Lung (tissue), 11 donors: ENCODE measurements at regions not wholly inside any gene's neighbourhood (a gene's known extent, or its start where the extent isn't known, plus 50 kb on each side); places are given as distances from the start of the nearest gene placed in this dataset.

ENCODE experiments used
- ATAC-seq: fragments of 200-7000 bp; cut with Tn5 transposase; one replicate; pipeline ENCODE4 v1.9.1; 2020; ENCODE audit warnings: moderate number of reproducible peaks; ENCODE audit not compliant: insufficient read depth, low FRiP score
- DNase-seq, 3 donors: peaks; one replicate each; pipeline ENCODE4 v3.0.0-alpha.2; 2013 to 2017
- H3K27ac ChIP-seq, 2 donors: one replicate each; pipeline ENCODE4 v1.5.1; 2013; ENCODE audit warnings: mild to moderate bottlenecking in 2 of 2, moderate library complexity in 2 of 2, control low read depth in 1 of 2, inconsistent platforms in 1 of 2, low read depth in 1 of 2, low read length in 1 of 2
- H3K27me3 ChIP-seq, 3 donors: one replicate each; pipeline ENCODE4 v1.5.1; 2013; ENCODE audit warnings: low read length in 2 of 3; ENCODE audit not compliant: control insufficient read depth in 3 of 3, insufficient read depth in 3 of 3
- H3K36me3 ChIP-seq, 4 donors: one replicate each; pipeline ENCODE4 v1.5.1; 2013; ENCODE audit warnings: low read length in 4 of 4, mild to moderate bottlenecking in 1 of 4, moderate library complexity in 1 of 4; ENCODE audit not compliant: control insufficient read depth in 4 of 4, insufficient read depth in 4 of 4
- H3K4me1 ChIP-seq, 5 donors: one replicate each; pipeline ENCODE4 v1.5.1; 2013; ENCODE audit warnings: low read length in 5 of 5, mild to moderate bottlenecking in 2 of 5, moderate library complexity in 1 of 5; ENCODE audit not compliant: control insufficient read depth in 5 of 5, insufficient read depth in 5 of 5
- H3K4me3 ChIP-seq: one replicate; pipeline ENCODE4 v1.5.1; 2013; ENCODE audit warnings: mild to moderate bottlenecking, control low read depth, moderate library complexity
- H3K9ac ChIP-seq, 2 donors: one replicate each; pipeline ENCODE4 v1.5.1; 2013; ENCODE audit warnings: low read length in 2 of 2, control low read depth in 1 of 2; ENCODE audit not compliant: insufficient read depth in 1 of 2
- H3K9me3 ChIP-seq, 4 donors: one replicate each; pipeline ENCODE4 v1.5.1; 2013; ENCODE audit warnings: low read length in 3 of 4, mild to moderate bottlenecking in 1 of 4, moderate library complexity in 1 of 4; ENCODE audit not compliant: control insufficient read depth in 4 of 4, insufficient read depth in 3 of 4
- CTCF ChIP-seq: IDR thresholded peaks from 2 replicates; pipeline ENCODE4 v1.5.1; 2012; ENCODE audit warnings: mild to moderate bottlenecking; ENCODE audit errors: control extremely low read depth, extremely low read depth
- WGBS, 2 donors: extraction: QIAGEN DNeasy Blood & Tissue Kit; methylation state at CpG; one replicate each; pipeline ENCODE4 v1.1.7; 2013; 5-methylcytosine and 5-hydroxymethylcytosine counted together
- donor health status: control.
- donor health status: control.
- donor health status: Bipolar disorder and iron deficiency.
- donor health status: healthy.
- donor health status: DM: yes; HTN: yes; CAD: no.

- H3K27me3 ChIP-seq: no peaks in the 10 kb centered on the region
- DNase-seq: no peak
- 51 to 55% methylated on average over 2 of the region's 2 CpGs for WGBS, 2 donors
- no peak overlapping the region for H3K9ac ChIP-seq
- no peak for TF ChIP-seq CTCF
- ATAC-seq: no peak
- no peaks in the 10 kb centered on the region for H3K36me3 ChIP-seq
- no peak overlapping the region for H3K4me3 ChIP-seq
- H3K27ac ChIP-seq: no peak overlapping the region
- no peaks in the 10 kb centered on the region for H3K9me3 ChIP-seq
- H3K4me1 ChIP-seq: no peaks in the 10 kb centered on the region
Observed at GRCh38 chr20:12466915-12467314, 541.9 kb upstream of the SPTLC3 start.

- no peak for ATAC-seq
- Histone ChIP-seq H3K9me3 (no peaks in the 10 kb centered on the region), H3K4me3 (no peak overlapping the region), H3K27me3 (no peaks in the 10 kb centered on the region), H3K27ac (no peak overlapping the region), H3K36me3 (no peaks in the 10 kb centered on the region), H3K9ac (no peak overlapping the region), H3K4me1 (no peaks in the 10 kb centered on the region)
- no peak for DNase-seq
- TF ChIP-seq CTCF: no peak
- 79 to 81% methylated on average over 4 of the region's 4 CpGs for WGBS, 2 donors
Observed at GRCh38 chr20:12467758-12468157, 541.0 kb upstream of the SPTLC3 start.

- Histone ChIP-seq H3K9ac (no peak overlapping the region), H3K27me3 (no peaks in the 10 kb centered on the region), H3K4me1 (no peaks in the 10 kb centered on the region), H3K4me3 (no peak overlapping the region), H3K36me3 (no peaks in the 10 kb centered on the region), H3K27ac (no peak overlapping the region), H3K9me3 (no peaks in the 10 kb centered on the region)
- ATAC-seq (no peak), DNase-seq (peak in 1 of 3 donors; percentile 14)
- no peak for TF ChIP-seq CTCF
- 97 to 100% methylated on average over 2 of the region's 2 CpGs for WGBS, 2 donors
Observed at GRCh38 chr20:12482661-12483060, 526.1 kb upstream of the SPTLC3 start.

- H3K27ac ChIP-seq: no peak overlapping the region
- DNase-seq (no peak), ATAC-seq (no peak)
- no peak for TF ChIP-seq CTCF
- no peaks in the 10 kb centered on the region for H3K9me3 ChIP-seq
- H3K9ac ChIP-seq: no peak overlapping the region
- H3K27me3 ChIP-seq: no peaks in the 10 kb centered on the region
- 76 to 78% methylated on average over 2 of the region's 2 CpGs for WGBS, 2 donors
- no peaks in the 10 kb centered on the region for H3K4me1 ChIP-seq
- H3K36me3 ChIP-seq: no peaks in the 10 kb centered on the region
- H3K4me3 ChIP-seq: no peak overlapping the region
Observed at GRCh38 chr20:12502443-12502842, 506.3 kb upstream of the SPTLC3 start.
